GM21717 (cell line): ENCODE measurements at regions not wholly inside any gene's neighbourhood (a gene's known extent, or its start where the extent isn't known, plus 50 kb on each side); places are given as distances from the start of the nearest gene placed in this dataset.

Experiments
- ATAC-seq: cut with Tn5 transposase; IDR thresholded peaks from one replicate; pipeline ENCODE4 v1.9.1; 2021; ENCODE audit warnings: mild to moderate bottlenecking, moderate library complexity; ENCODE audit not compliant: unreplicated experiment

- ATAC-seq, result no peak
Observed at GRCh38 chr10:9645404-9645803, 1372.3 kb upstream of the CELF2 start.

GRCh38 chr10:9645928-9646600 is 1371.6 kb upstream of the CELF2 start:
- no peak for ATAC-seq

GRCh38 chr10:9654261-9654660 is 1363.4 kb upstream of the CELF2 start:
- ATAC-seq, result no peak

- no peak for ATAC-seq
Observed at GRCh38 chr10:9656386-9656785, 1361.3 kb upstream of the CELF2 start.

- ATAC-seq, result no peak
Observed at GRCh38 chr10:9656996-9657395, 1360.7 kb upstream of the CELF2 start.

- ATAC-seq, result no peak
Observed at GRCh38 chr10:9657530-9657929, 1360.1 kb upstream of the CELF2 start.

- ATAC-seq, result no peak
Observed at GRCh38 chr10:9668411-9668810, 1349.3 kb upstream of the CELF2 start.

- no peak for ATAC-seq
Observed at GRCh38 chr10:9670911-9671310, 1346.8 kb upstream of the CELF2 start.

GRCh38 chr10:9681655-9682054 is 1336.0 kb upstream of the CELF2 start:
- no peak for ATAC-seq

- no peak for ATAC-seq
Observed at GRCh38 chr10:9682802-9683201, 1334.9 kb upstream of the CELF2 start.

- no peak for ATAC-seq
Observed at GRCh38 chr10:9684186-9684585, 1333.5 kb upstream of the CELF2 start.

GRCh38 chr10:9685596-9685995 is 1332.1 kb upstream of the CELF2 start:
- no peak for ATAC-seq

GRCh38 chr10:9688711-9689110 is 1329.0 kb upstream of the CELF2 start:
- no peak for ATAC-seq

- ATAC-seq, result no peak
Observed at GRCh38 chr10:9707216-9707615, 1310.5 kb upstream of the CELF2 start.

- ATAC-seq, result no peak
Observed at GRCh38 chr10:9709849-9710248, 1307.8 kb upstream of the CELF2 start.

GRCh38 chr10:9712393-9712792 is 1305.3 kb upstream of the CELF2 start:
- no peak for ATAC-seq

- ATAC-seq, result no peak
Observed at GRCh38 chr10:9719246-9719645, 1298.4 kb upstream of the CELF2 start.

GRCh38 chr10:9733766-9734165 is 1283.9 kb upstream of the CELF2 start:
- ATAC-seq, result no peak

- no peak for ATAC-seq
Observed at GRCh38 chr10:9734218-9734617, 1283.5 kb upstream of the CELF2 start.

GRCh38 chr10:9735731-9736130 is 1281.9 kb upstream of the CELF2 start:
- ATAC-seq, result no peak

- ATAC-seq, result no peak
Observed at GRCh38 chr10:9743639-9744038, 1274.0 kb upstream of the CELF2 start.

GRCh38 chr10:9745158-9745557 is 1272.5 kb upstream of the CELF2 start:
- ATAC-seq, result no peak

GRCh38 chr10:9757176-9757575 is 1260.5 kb upstream of the CELF2 start:
- ATAC-seq, result no peak
